IMR-90 (cell line): ENCODE measurements at regions not wholly inside any gene's neighbourhood (a gene's known extent, or its start where the extent isn't known, plus 50 kb on each side); places are given as distances from the start of the nearest gene placed in this dataset.

Source experiments
- BHLHE40 ChIP-seq: fragments of 150-350 bp; IDR thresholded peaks from 2 replicates; pipeline ENCODE4 v1.6.1; 2016; ENCODE audit warnings: mild to moderate bottlenecking, low read depth, low read length
- CEBPB ChIP-seq: IDR thresholded peaks from 2 replicates; pipeline ENCODE4 v1.6.1; 2012; ENCODE audit warnings: low read depth, low read length, improper control_type of control experiment
- CHD1 ChIP-seq: IDR thresholded peaks from 2 replicates; pipeline ENCODE4 v1.6.1; 2012; ENCODE audit warnings: low read depth, low read length, improper control_type of control experiment
- CTCF ChIP-seq: conservative IDR thresholded peaks from 2 replicates; pipeline ENCODE4 v1.5.1; 2012; ENCODE audit warnings: mild to moderate bottlenecking, low read depth, low read length, improper control_type of control experiment
- FOS ChIP-seq: fragments of 150-350 bp; IDR thresholded peaks from 2 replicates; pipeline ENCODE4 v1.6.1; 2016; ENCODE audit warnings: low read depth, low read length
- MAFK ChIP-seq: IDR thresholded peaks from 2 replicates; pipeline ENCODE4 v1.6.1; 2012; ENCODE audit warnings: low read depth, low read length, improper control_type of control experiment
- MAZ ChIP-seq: IDR thresholded peaks from 2 replicates; pipeline ENCODE4 v1.6.1; 2012; ENCODE audit warnings: low read depth, mild to moderate bottlenecking, low read length, improper control_type of control experiment, moderate library complexity, borderline replicate concordance
- MXI1 ChIP-seq: IDR thresholded peaks from 2 replicates; pipeline ENCODE4 v1.6.1; 2012; ENCODE audit warnings: low read depth, mild to moderate bottlenecking, low read length, moderate library complexity, borderline replicate concordance
- POLR2A ChIP-seq: IDR thresholded peaks from 2 replicates; pipeline ENCODE4 v1.6.1; 2012; ENCODE audit warnings: mild to moderate bottlenecking, low read depth, low read length
- RAD21 ChIP-seq: IDR thresholded peaks from 2 replicates; pipeline ENCODE4 v1.6.1; 2012; ENCODE audit warnings: low read length, improper control_type of control experiment
- RFX5 ChIP-seq: IDR thresholded peaks from 2 replicates; pipeline ENCODE4 v1.8.0; 2012; ENCODE audit warnings: low read depth, mild to moderate bottlenecking, low read length, moderate library complexity
- SMC3 ChIP-seq: fragments of 150-350 bp; IDR thresholded peaks from 2 replicates; pipeline ENCODE4 v1.6.1; 2016; ENCODE audit warnings: low read depth, mild to moderate bottlenecking, antibody characterized with exemption, low read length, moderate library complexity
- USF2 ChIP-seq: fragments of 150-350 bp; IDR thresholded peaks from 2 replicates; pipeline ENCODE4 v1.6.1; 2017; ENCODE audit warnings: mild to moderate bottlenecking, antibody characterized with exemption, low read length, low read depth

GRCh38 chr13:68473834-68474326, 1243.7 kb upstream of the PCDH9 start:
- TF ChIP-seq CTCF (no peak), MXI1 (no peak), BHLHE40 (no peak), RFX5 (no peak), POLR2A (no peak), FOS (no peak), CHD1 (no peak), USF2 (no peak), MAFK (no peak), RAD21 (no peak), CEBPB (no peak), SMC3 (no peak), MAZ (no peak)
